PC-9 (cell line): ENCODE measurements at regions not wholly inside any gene's neighbourhood (a gene's known extent, or its start where the extent isn't known, plus 50 kb on each side); places are given as distances from the start of the nearest gene placed in this dataset.

Experiments
- EZH2 ChIP-seq: fragments of 200-600 bp; sonication (generic); IDR thresholded peaks from 2 replicates; pipeline ENCODE4 v1.8.0; 2017; ENCODE audit warnings: antibody characterized with exemption, low read depth
- TF ChIP-seq, protein P1 (sequence below): fragments of 200-600 bp; sonication (generic); conservative IDR thresholded peaks from 2 replicates; pipeline ENCODE4 v1.6.1; 2017; ENCODE audit warnings: mixed run types, antibody characterized with exemption, mild to moderate bottlenecking, moderate library complexity

DNA sequence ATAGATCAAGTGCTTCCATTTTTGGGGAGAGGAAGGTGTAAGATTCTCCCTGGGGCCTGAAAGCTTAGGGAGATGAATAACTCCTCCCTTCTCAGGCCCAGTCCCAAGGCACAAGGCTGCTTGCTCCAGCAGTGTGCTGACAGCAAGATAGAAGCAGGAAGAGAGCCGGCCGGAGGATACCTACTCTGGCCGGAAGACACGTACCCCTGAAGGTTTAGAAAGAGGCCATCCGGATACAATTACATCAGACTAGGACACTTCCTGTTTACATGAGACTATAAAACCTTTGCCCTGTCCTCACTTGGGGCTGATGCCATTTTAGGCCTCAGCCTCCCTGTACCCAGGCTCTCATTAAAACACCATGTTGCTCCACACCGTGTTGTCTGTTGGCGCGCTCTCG lies 329.9 kb downstream of the SV2B start:
- TF ChIP-seq EZH2, result no peak
- TF ChIP-seq, protein P1, sequence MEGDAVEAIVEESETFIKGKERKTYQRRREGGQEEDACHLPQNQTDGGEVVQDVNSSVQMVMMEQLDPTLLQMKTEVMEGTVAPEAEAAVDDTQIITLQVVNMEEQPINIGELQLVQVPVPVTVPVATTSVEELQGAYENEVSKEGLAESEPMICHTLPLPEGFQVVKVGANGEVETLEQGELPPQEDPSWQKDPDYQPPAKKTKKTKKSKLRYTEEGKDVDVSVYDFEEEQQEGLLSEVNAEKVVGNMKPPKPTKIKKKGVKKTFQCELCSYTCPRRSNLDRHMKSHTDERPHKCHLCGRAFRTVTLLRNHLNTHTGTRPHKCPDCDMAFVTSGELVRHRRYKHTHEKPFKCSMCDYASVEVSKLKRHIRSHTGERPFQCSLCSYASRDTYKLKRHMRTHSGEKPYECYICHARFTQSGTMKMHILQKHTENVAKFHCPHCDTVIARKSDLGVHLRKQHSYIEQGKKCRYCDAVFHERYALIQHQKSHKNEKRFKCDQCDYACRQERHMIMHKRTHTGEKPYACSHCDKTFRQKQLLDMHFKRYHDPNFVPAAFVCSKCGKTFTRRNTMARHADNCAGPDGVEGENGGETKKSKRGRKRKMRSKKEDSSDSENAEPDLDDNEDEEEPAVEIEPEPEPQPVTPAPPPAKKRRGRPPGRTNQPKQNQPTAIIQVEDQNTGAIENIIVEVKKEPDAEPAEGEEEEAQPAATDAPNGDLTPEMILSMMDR, result no peak
